AG10803 (cell line): ENCODE measurements at regions not wholly inside any gene's neighbourhood (a gene's known extent, or its start where the extent isn't known, plus 50 kb on each side); places are given as distances from the start of the nearest gene placed in this dataset.

Source experiments
- DNase-seq: peaks from one replicate; pipeline ENCODE4 v3.0.0; 2010; ENCODE audit warnings: low read depth
- H3K4me3 ChIP-seq: 2 replicates; pipeline ENCODE4 v1.5.1; 2011; ENCODE audit warnings: mild to moderate bottlenecking, low read length, control low read depth
- TF ChIP-seq, protein P1 (sequence below): conservative IDR thresholded peaks from 2 replicates; pipeline ENCODE4 v1.5.1; 2011; ENCODE audit warnings: mild to moderate bottlenecking, low read length, control low read depth, inconsistent platforms

DNA sequence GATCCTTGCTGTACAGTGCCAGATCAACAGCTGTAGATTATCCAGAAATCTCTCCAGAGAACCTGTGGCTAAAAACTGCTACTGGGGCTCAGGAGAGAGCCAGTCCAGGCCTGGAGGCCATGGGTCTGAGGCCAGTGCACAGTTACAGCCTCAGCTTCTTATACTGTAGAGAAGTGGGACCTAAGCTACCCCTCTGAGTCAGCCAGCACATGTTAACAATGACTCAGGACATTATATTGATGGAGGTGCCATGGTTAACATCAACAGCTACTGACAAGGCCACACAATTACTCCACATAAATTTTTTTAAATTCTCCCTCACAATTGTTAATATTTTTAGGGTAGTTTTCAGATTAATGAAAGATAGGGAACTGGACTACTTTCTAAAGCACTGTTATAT, 138.5 kb downstream of the RBM26 start:
- DNase-seq, result no peak
- H3K4me3 ChIP-seq, result no peak overlapping the region
- TF ChIP-seq, protein P1, sequence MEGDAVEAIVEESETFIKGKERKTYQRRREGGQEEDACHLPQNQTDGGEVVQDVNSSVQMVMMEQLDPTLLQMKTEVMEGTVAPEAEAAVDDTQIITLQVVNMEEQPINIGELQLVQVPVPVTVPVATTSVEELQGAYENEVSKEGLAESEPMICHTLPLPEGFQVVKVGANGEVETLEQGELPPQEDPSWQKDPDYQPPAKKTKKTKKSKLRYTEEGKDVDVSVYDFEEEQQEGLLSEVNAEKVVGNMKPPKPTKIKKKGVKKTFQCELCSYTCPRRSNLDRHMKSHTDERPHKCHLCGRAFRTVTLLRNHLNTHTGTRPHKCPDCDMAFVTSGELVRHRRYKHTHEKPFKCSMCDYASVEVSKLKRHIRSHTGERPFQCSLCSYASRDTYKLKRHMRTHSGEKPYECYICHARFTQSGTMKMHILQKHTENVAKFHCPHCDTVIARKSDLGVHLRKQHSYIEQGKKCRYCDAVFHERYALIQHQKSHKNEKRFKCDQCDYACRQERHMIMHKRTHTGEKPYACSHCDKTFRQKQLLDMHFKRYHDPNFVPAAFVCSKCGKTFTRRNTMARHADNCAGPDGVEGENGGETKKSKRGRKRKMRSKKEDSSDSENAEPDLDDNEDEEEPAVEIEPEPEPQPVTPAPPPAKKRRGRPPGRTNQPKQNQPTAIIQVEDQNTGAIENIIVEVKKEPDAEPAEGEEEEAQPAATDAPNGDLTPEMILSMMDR, result no peak

DNA sequence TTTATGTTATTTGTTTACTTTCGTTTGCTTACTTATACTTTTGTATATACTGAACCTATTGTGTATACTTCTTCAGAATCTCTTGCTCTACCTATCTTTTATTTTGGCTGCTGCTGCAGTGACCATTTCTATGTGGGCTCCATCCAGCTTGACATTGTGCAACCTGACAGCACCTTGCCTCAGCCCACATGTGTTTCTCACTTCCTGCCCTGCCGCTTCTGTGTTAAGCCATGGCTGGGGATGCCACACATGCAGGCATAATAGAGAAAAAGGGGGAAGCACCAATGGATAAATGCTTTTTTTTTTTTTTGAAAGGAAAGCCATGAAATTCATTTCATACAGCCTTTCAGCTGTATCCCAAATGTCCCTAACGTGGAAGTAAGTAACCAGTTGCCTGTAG, 147.6 kb downstream of the RBM26 start:
- TF ChIP-seq, protein P1, result no peak
- H3K4me3 ChIP-seq, result no peak overlapping the region
- no peak for DNase-seq

DNA sequence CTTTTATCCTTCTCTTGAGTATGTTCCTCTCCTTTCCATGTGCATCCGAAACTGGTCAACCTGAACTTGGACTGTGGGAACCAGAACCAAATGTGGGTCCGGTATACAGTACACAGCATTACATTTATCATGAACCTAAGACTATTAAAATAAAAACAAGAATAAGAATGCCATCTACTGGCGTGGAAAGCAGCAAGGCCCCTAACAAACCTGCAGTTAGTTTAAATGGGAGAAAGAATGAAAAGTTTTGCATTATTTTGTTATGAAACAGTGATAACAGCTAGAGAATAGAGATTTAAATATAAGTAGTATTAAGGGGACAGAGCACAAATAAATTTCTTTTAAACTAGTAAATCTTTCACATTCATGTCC, 159.5 kb downstream of the RBM26 start:
- no peak for DNase-seq
- TF ChIP-seq, protein P1, result no peak
- H3K4me3 ChIP-seq, result no peak overlapping the region

DNA sequence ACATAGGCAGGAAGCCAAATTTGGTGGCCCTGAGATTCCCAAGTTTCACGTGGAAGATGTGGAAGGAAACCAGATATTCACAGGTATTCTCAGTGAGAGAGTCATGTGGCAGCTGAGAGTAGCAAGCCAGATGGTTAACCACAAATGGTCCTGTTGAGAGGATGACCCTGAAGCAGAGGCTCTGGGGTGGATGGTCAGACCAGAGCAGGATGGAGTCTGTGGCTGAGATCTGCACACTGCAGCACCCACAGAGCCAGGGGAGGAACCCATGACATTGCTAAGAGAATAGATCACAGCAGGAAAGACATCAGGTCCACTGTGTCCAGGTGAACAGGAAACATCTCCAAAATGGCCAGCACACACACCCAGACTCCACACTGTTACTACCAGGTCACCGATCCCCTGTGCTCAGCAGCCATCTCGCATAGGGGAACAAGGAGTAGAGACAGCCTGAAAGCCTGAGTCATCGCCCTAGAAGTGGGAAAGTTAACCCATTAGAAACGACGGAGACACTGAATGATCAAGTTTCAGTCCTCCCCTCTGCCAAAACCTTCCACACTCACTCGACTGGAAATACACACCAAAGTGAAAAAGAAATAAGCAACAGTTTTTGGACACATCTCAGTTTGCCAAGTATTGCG, 160.0 kb downstream of the RBM26 start:
- DNase-seq, result no peak
- no peak overlapping the region for H3K4me3 ChIP-seq
- TF ChIP-seq, protein P1, result no peak

DNA sequence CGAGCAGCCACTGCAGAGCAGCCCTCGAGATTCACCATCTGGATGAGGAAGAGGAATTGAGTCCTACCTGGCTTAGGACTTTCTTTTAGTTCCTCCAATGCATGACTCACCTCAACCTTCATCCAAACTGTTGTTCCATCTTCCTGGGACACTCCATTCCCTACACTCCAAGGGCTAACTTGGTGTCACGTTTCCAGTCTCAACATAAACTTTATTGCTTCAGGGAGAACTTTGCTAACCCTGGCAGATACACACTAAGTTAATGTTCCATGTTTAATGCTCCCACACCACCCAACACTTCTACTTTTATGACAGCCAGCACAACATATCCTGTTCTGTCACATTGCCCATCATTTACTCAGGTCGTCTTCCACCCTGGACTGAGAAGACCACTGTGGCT, 164.4 kb downstream of the RBM26 start:
- DNase-seq, result no peak
- TF ChIP-seq, protein P1, result no peak
- no peak overlapping the region for H3K4me3 ChIP-seq

DNA sequence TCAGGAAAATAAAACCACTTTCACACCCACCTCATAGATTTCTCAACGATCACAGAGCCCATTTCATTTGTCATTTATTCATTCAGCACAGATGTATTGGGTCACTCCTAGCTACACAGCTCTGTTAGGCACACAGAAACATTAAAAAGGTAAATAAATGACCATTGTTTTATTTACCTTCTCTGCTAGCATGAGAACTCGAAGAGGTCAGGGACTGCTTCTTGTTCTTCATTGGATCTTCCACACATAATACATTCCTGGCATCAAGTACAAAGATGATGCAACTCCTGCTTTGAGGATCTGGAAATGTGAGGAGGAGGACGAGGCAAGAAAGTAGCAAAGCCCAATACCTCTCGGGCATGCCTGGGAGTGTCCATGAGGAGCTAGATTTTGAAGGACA, 168.1 kb downstream of the RBM26 start:
- no peak for DNase-seq
- no peak overlapping the region for H3K4me3 ChIP-seq
- TF ChIP-seq, protein P1, result no peak

DNA sequence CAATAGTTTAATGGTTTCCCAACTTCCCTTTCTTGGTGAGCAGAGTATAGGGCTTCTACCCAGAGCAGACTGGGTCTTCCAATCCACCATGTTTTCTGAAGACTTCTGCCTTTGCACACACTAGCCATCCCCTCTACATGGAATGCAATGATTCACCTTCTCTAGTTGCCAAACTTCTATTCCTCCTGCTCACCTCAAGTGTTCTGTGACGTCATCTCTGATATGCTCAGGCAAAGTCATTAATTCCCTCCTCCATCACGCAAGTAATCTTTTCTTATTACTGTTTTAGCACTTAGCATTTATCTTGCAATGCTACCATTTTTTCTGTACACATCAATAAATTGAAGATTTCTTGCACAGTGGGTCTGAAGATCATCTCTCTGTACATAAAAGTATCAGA, 174.2 kb downstream of the RBM26 start:
- no peak for DNase-seq
- no peak overlapping the region for H3K4me3 ChIP-seq
- TF ChIP-seq, protein P1, result no peak
